ENCODE measurements at regions not wholly inside any gene's neighbourhood (a gene's known extent, or its start where the extent isn't known, plus 50 kb on each side); places are given as distances from the start of the nearest gene placed in this dataset.

GRCh38 chr12:107351713-107352112, 258.4 kb upstream of the CRY1 start:
- DNase-seq: no peak

- no peak for DNase-seq
These were observed 259.2 kb upstream of the CRY1 start for GRCh38 chr12:107352347-107353081.

GRCh38 chr12:107353312-107353711, 260.0 kb upstream of the CRY1 start:
- DNase-seq: no peak

GRCh38 chr12:107355004-107355565, 261.7 kb upstream of the CRY1 start:
- no peak for DNase-seq

GRCh38 chr12:107355612-107356011, 262.3 kb upstream of the CRY1 start:
- no peak for DNase-seq

- DNase-seq: no peak
These were observed 263.1 kb upstream of the CRY1 start for GRCh38 chr12:107356266-107356936.

- DNase-seq: no peak
These were observed 263.6 kb upstream of the CRY1 start for GRCh38 chr12:107356937-107357295.

- no peak for DNase-seq
These were observed 266.0 kb upstream of the CRY1 start for GRCh38 chr12:107359382-107359781.

GRCh38 chr12:107360033-107360432, 266.7 kb upstream of the CRY1 start:
- DNase-seq: no peak

GRCh38 chr12:107360482-107360881, 267.1 kb upstream of the CRY1 start:
- DNase-seq: no peak

GRCh38 chr12:107361970-107362369, 268.6 kb upstream of the CRY1 start:
- DNase-seq: no peak

- DNase-seq: no peak
These were observed 269.6 kb upstream of the CRY1 start for GRCh38 chr12:107362960-107363359.

GRCh38 chr12:107364875-107365518, 271.6 kb upstream of the CRY1 start:
- DNase-seq: no peak

- no peak for DNase-seq
These were observed 272.4 kb upstream of the CRY1 start for GRCh38 chr12:107365703-107366102.

- no peak for DNase-seq
These were observed 273.0 kb upstream of the CRY1 start for GRCh38 chr12:107366322-107366721.

- DNase-seq: no peak
These were observed 275.2 kb upstream of the CRY1 start for GRCh38 chr12:107368586-107368985.

- DNase-seq: no peak
These were observed 275.7 kb upstream of the CRY1 start for GRCh38 chr12:107369006-107369405.

- DNase-seq: no peak
These were observed 276.3 kb upstream of the CRY1 start for GRCh38 chr12:107369679-107370078.

- DNase-seq: no peak
These were observed 278.9 kb upstream of the CRY1 start for GRCh38 chr12:107372229-107372658.

- no peak for DNase-seq
These were observed 280.0 kb upstream of the CRY1 start for GRCh38 chr12:107373238-107373809.

- peak; percentile 30 for DNase-seq
These were observed 281.0 kb upstream of the CRY1 start for GRCh38 chr12:107374161-107374840.

GRCh38 chr12:107375231-107375630, 281.9 kb upstream of the CRY1 start:
- DNase-seq: no peak

All from right hindlimb (tissue), 1 donor.